ENCODE measurements at regions not wholly inside any gene's neighbourhood (a gene's known extent, or its start where the extent isn't known, plus 50 kb on each side); places are given as distances from the start of the nearest gene placed in this dataset.

DNA sequence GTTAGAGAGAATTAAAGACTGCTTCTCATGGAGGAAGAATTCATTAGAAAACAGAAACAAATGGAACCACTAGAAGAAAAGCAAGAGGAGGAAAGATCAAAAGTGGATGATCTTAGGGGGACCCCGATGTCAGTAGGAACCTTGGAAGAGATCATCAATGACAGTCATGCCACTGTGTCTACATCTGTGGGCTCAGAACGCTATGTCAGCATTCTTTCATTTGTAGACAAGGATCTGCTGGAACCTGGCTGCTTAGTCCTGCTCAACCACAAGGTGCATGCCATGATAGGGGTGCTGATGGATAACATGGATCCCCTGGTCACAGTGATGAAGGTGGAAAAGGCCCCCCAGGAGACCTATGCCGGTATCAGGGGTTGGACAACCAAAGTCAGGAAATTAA is 154.4 kb upstream of the CHRM2 start:
- TF ChIP-seq, protein P1, sequence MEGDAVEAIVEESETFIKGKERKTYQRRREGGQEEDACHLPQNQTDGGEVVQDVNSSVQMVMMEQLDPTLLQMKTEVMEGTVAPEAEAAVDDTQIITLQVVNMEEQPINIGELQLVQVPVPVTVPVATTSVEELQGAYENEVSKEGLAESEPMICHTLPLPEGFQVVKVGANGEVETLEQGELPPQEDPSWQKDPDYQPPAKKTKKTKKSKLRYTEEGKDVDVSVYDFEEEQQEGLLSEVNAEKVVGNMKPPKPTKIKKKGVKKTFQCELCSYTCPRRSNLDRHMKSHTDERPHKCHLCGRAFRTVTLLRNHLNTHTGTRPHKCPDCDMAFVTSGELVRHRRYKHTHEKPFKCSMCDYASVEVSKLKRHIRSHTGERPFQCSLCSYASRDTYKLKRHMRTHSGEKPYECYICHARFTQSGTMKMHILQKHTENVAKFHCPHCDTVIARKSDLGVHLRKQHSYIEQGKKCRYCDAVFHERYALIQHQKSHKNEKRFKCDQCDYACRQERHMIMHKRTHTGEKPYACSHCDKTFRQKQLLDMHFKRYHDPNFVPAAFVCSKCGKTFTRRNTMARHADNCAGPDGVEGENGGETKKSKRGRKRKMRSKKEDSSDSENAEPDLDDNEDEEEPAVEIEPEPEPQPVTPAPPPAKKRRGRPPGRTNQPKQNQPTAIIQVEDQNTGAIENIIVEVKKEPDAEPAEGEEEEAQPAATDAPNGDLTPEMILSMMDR (IDR thresholded peaks at IDR 0.05; ENCODE audit: insufficient read depth, low read depth, low read length, missing control alignments), result no peak
- no peak for DNase-seq (ENCODE audit: low read depth)
- H3K4me3 ChIP-seq (ENCODE audit: low read depth, low read length), result no peak overlapping the region

GRCh38 chr7:136710751-136711150 is 157.7 kb upstream of the CHRM2 start:
- no peak for DNase-seq (ENCODE audit: low read depth)
- TF ChIP-seq, protein P1 (IDR thresholded peaks at IDR 0.05; ENCODE audit: insufficient read depth, low read depth, low read length, missing control alignments), result no peak
- H3K4me3 ChIP-seq (ENCODE audit: low read depth, low read length), result no peak overlapping the region

DNA sequence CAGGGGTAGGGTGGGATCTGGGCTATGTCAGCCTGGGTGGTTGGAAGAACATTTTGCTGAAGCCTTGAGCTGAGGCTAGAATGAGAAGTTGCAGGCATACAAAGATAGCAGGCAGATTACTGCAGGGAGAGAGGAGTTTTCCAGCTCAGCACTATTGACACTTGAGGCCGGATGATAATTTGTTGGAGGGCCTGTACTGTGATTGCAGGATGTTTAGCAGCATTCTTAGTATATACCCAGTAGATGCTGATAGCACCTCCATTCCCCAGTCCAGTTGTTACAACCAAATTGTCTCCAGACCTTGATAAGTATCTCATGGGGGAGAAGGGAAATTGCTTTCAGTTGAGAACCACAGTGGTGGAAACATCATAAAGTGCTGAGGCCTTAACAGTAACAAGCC is 158.6 kb upstream of the CHRM2 start:
- H3K4me3 ChIP-seq (ENCODE audit: low read depth, low read length), result no peak overlapping the region
- TF ChIP-seq, protein P1 (IDR thresholded peaks at IDR 0.05; ENCODE audit: insufficient read depth, low read depth, low read length, missing control alignments), result no peak
- DNase-seq (ENCODE audit: low read depth), result no peak

- no peak overlapping the region for H3K4me3 ChIP-seq (ENCODE audit: low read depth, low read length)
- TF ChIP-seq, protein P1 (IDR thresholded peaks at IDR 0.05; ENCODE audit: insufficient read depth, low read depth, low read length, missing control alignments), result no peak
- DNase-seq (ENCODE audit: low read depth), result no peak
Measured at GRCh38 chr7:136702913-136703312, 165.5 kb upstream of the CHRM2 start.

DNA sequence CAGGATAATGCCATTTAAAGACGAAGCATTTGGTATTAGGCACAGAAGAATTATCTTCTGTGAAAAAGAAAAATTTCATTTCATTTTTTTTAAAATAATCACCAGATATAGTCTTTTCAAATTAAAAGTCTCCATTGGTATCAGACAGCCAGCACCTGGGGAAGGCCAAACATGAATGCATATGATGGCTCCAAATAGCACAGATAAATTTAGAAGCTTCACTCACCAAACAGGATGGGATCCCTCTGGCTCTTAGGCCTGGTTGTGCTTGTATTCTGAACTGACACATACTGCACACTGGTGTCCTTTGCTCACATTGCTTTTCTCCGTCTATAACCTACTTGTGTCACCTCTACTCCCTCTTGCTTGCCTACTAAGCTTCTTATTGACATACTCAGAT is 169.5 kb upstream of the CHRM2 start:
- no peak for DNase-seq (ENCODE audit: low read depth)
- TF ChIP-seq, protein P1 (IDR thresholded peaks at IDR 0.05; ENCODE audit: insufficient read depth, low read depth, low read length, missing control alignments), result no peak
- no peak overlapping the region for H3K4me3 ChIP-seq (ENCODE audit: low read depth, low read length)

GRCh38 chr7:136698231-136698630 is 170.2 kb upstream of the CHRM2 start:
- no peak overlapping the region for H3K4me3 ChIP-seq (ENCODE audit: low read depth, low read length)
- TF ChIP-seq, protein P1 (IDR thresholded peaks at IDR 0.05; ENCODE audit: insufficient read depth, low read depth, low read length, missing control alignments), result no peak
- no peak for DNase-seq (ENCODE audit: low read depth)

DNA sequence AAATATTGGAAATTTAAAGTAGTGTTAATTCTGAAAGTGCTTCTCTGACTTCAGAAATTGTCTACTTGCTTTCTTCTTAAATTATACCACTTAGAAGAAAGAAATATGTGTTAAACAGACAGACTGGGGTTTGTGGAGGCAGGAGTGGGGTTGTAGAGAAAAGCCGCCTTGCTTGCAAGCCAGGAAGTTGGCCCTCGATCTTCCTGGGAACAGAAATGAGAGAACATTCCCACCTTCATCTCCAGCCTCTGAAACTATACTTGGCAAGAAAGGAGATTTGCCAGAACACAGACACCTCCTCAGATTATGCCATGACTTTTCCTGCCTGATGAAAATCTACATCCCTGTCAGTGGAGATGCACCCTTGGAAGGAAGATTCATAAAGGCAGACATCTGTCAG is 171.2 kb upstream of the CHRM2 start:
- no peak overlapping the region for H3K4me3 ChIP-seq (ENCODE audit: low read depth, low read length)
- DNase-seq (ENCODE audit: low read depth), result no peak
- TF ChIP-seq, protein P1 (IDR thresholded peaks at IDR 0.05; ENCODE audit: insufficient read depth, low read depth, low read length, missing control alignments), result no peak

All from GM12865 (cell line).